PFSK-1 (cell line): ENCODE measurements at regions not wholly inside any gene's neighbourhood (a gene's known extent, or its start where the extent isn't known, plus 50 kb on each side); places are given as distances from the start of the nearest gene placed in this dataset.

Experiments used
- POLR2AphosphoS5 ChIP-seq: IDR thresholded peaks from 2 replicates; pipeline ENCODE4 v1.6.1; 2012; ENCODE audit warnings: low read depth, mild to moderate bottlenecking, control low read depth, low read length, moderate library complexity
- SIN3A ChIP-seq: IDR thresholded peaks from 2 replicates; pipeline ENCODE4 v1.6.1; 2012; ENCODE audit warnings: mild to moderate bottlenecking, low read length, moderate library complexity, borderline replicate concordance; ENCODE audit not compliant: insufficient read depth

GRCh38 chr18:1012775-1013174 is 108.1 kb downstream of the ADCYAP1 start:
- TF ChIP-seq SIN3A (no peak), POLR2AphosphoS5 (no peak)
